Neural crest cell (in vitro differentiated cells): ENCODE measurements at regions not wholly inside any gene's neighbourhood (a gene's known extent, or its start where the extent isn't known, plus 50 kb on each side); places are given as distances from the start of the nearest gene placed in this dataset.

ENCODE experiments used
- DNase-seq: peaks from one replicate; pipeline ENCODE4 v3.0.0; 2021; ENCODE audit warnings: low read depth, mixed read lengths, low spot score
- H3K27ac Mint-ChIP-seq: one replicate; pipeline ENCODE4 v1.8.0; 2021; ENCODE audit warnings: mild to moderate bottlenecking, mixed read lengths; ENCODE audit not compliant: unreplicated experiment
- H3K27me3 Mint-ChIP-seq: 2 replicates; pipeline ENCODE4 v1.8.0; 2021; ENCODE audit warnings: low read depth, mild to moderate bottlenecking, mixed read lengths
- H3K36me3 Mint-ChIP-seq: 2 replicates; pipeline ENCODE4 v1.8.0; 2021; ENCODE audit warnings: low read depth, mild to moderate bottlenecking, mixed read lengths
- H3K4me1 Mint-ChIP-seq: 2 replicates; pipeline ENCODE4 v1.8.0; 2021; ENCODE audit warnings: mixed read lengths
- H3K4me3 Mint-ChIP-seq: one replicate; pipeline ENCODE4 v1.8.0; 2021; ENCODE audit warnings: mild to moderate bottlenecking, mixed read lengths
- H3K9me3 Mint-ChIP-seq: 2 replicates; pipeline ENCODE4 v1.8.0; 2021; ENCODE audit warnings: mixed read lengths
- CTCF ChIP-seq: fragments of 200-600 bp; sonication (generic); conservative IDR thresholded peaks from 2 replicates; pipeline ENCODE4 v1.5.0; 2021; ENCODE audit warnings: antibody characterized with exemption, mild to moderate bottlenecking

- Mint-ChIP-seq H3K36me3 (peaks cover 3% of the 10 kb centered on the region), H3K4me1 (peaks cover under 1% of the 10 kb centered on the region), H3K4me3 (no peak overlapping the region), H3K9me3 (no peaks in the 10 kb centered on the region), H3K27me3 (no peaks in the 10 kb centered on the region), H3K27ac (peak overlapping the region; percentile 14)
- no peak for DNase-seq
- TF ChIP-seq CTCF: no peak
Observed at GRCh38 chr20:3328501-3328900, 79.0 kb downstream of the DNAAF9 start.

GRCh38 chr20:3326779-3327521 is 80.5 kb downstream of the DNAAF9 start:
- no peak for DNase-seq
- no peak overlapping the region for H3K27ac Mint-ChIP-seq
- H3K36me3 Mint-ChIP-seq: peaks cover 7% of the 10 kb centered on the region
- H3K4me1 Mint-ChIP-seq: no peaks in the 10 kb centered on the region
- no peaks in the 10 kb centered on the region for H3K9me3 Mint-ChIP-seq
- no peak for TF ChIP-seq CTCF
- no peaks in the 10 kb centered on the region for H3K27me3 Mint-ChIP-seq
- no peak overlapping the region for H3K4me3 Mint-ChIP-seq

DNA sequence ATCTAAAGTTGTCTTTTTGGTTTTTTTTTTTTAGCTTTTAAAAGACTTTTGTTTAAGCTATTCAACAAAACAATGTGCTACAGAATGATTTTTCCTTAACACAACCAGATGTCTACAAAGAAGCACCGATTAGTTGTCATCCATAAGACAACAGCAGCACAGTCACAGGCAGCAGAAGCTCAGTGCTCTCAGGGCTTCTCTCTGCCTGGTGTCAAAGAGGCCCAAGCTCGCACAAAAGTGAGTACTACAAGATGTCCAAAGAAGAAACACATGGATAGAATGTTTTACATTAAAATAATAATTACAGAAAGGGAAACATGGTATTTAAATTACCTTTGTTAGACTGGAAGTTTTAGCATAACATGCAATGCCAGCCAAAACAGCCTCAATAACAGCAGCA is 81.6 kb downstream of the DNAAF9 start:
- H3K27ac Mint-ChIP-seq: no peak overlapping the region

GRCh38 chr20:3323398-3323797 is 84.1 kb downstream of the DNAAF9 start:
- H3K4me1 Mint-ChIP-seq: no peaks in the 10 kb centered on the region
- H3K9me3 Mint-ChIP-seq: no peaks in the 10 kb centered on the region
- TF ChIP-seq CTCF: no peak
- H3K36me3 Mint-ChIP-seq: peaks cover 6% of the 10 kb centered on the region
- H3K27me3 Mint-ChIP-seq: no peaks in the 10 kb centered on the region
- no peak for DNase-seq
- no peak overlapping the region for H3K4me3 Mint-ChIP-seq
- H3K27ac Mint-ChIP-seq: no peak overlapping the region

More for the DNA sequence above, 81.6 kb downstream of the DNAAF9 start:
- no peak overlapping the region for H3K4me3 Mint-ChIP-seq
- DNase-seq: no peak
- no peaks in the 10 kb centered on the region for H3K9me3 Mint-ChIP-seq
- H3K4me1 Mint-ChIP-seq: no peaks in the 10 kb centered on the region
- peaks cover 8% of the 10 kb centered on the region for H3K36me3 Mint-ChIP-seq
- no peak for TF ChIP-seq CTCF
- no peaks in the 10 kb centered on the region for H3K27me3 Mint-ChIP-seq

DNA sequence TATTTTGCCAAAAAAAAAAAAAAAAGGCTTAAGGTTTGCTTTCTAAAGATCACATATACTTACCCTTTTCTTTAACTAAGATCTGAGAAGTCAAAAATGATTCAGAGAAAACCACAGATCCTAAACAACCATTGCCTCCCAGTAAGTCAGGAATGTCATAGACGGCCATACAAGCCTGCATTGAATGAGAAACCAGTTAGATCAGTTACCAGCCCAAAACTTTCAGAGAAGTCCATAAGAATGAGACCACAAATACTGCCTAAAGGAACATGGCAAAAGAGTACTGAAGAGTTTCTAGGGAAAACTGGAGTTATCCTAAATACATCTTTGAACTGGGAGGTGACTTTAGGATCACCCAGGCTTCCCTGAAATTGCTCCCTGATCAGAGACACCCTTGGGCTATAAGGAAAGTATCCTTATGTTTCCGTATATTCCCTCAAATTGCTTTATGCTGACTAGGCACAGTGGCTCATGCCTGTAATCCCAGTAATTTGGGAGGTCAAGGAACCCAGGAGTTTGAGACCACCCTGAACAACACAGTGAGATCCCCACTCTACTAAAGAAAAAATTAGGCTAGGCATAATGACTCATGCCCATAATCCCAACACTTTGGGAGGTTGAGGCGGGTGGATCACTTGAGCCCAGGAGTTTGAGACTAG is 79.4 kb upstream of the SLC4A11 start:
- TF ChIP-seq CTCF: no peak
- Mint-ChIP-seq H3K27ac (no peak overlapping the region), H3K4me1 (peaks cover 11% of the 10 kb centered on the region), H3K27me3 (no peaks in the 10 kb centered on the region), H3K4me3 (no peak overlapping the region), H3K9me3 (no peaks in the 10 kb centered on the region), H3K36me3 (peaks cover 12% of the 10 kb centered on the region)
- DNase-seq: no peak
